ENCODE measurements at regions not wholly inside any gene's neighbourhood (a gene's known extent, or its start where the extent isn't known, plus 50 kb on each side); places are given as distances from the start of the nearest gene placed in this dataset.

DNA sequence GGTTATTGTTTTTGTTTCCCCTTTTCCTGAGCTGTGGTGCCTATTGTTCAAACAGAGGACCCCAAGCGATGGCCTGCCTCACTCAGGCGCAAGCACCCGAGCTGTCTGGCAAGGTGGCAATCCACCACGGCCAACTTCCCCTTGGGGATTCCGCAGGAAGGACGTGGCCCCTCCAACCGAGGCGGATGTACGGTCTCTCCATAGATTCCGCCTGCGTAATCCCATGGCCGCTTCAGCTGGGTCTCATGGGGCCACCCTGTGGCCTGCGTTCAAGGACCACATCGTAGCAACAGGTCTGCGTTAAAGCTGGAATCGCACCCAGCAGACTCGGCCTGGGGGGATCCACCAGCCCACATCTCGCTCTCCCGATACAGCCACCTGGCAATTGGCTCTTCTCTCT, 79.9 kb downstream of the CEBPB start:
- no peak for DNase-seq
- in situ Hi-C loops (cut with MboI; ENCODE audit: low sequenced_read_pairs in 4 of 4) (loop anchor here in 1 of 4 donors (10.0 kb wide), 1 partner anchor 76 kb away; the partner anchor contains the start of gene CEBPB), intact Hi-C loops (cut with DNase I; ENCODE audit: low total_unique reads) (no loop called here)
- Histone ChIP-seq H3K36me3 (no peaks in the 10 kb centered on the region), H3K4me3 (no peak overlapping the region), H3K9me3 (no peaks in the 10 kb centered on the region), H3K27me3 (no peaks in the 10 kb centered on the region), H3K27ac (no peak overlapping the region), H3K4me1 (peaks cover 16 to 18% of the 10 kb centered on the region in 2 donors)
- TF ChIP-seq POLR2A (IDR thresholded peaks at IDR 0.05), result no peak
- TF ChIP-seq, protein P1, sequence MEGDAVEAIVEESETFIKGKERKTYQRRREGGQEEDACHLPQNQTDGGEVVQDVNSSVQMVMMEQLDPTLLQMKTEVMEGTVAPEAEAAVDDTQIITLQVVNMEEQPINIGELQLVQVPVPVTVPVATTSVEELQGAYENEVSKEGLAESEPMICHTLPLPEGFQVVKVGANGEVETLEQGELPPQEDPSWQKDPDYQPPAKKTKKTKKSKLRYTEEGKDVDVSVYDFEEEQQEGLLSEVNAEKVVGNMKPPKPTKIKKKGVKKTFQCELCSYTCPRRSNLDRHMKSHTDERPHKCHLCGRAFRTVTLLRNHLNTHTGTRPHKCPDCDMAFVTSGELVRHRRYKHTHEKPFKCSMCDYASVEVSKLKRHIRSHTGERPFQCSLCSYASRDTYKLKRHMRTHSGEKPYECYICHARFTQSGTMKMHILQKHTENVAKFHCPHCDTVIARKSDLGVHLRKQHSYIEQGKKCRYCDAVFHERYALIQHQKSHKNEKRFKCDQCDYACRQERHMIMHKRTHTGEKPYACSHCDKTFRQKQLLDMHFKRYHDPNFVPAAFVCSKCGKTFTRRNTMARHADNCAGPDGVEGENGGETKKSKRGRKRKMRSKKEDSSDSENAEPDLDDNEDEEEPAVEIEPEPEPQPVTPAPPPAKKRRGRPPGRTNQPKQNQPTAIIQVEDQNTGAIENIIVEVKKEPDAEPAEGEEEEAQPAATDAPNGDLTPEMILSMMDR (IDR thresholded peaks at IDR 0.05 in 4 of 5, conservative IDR thresholded peaks at IDR 0.05 in 1 of 5), result no peak
- ATAC-seq, result no peak

DNA sequence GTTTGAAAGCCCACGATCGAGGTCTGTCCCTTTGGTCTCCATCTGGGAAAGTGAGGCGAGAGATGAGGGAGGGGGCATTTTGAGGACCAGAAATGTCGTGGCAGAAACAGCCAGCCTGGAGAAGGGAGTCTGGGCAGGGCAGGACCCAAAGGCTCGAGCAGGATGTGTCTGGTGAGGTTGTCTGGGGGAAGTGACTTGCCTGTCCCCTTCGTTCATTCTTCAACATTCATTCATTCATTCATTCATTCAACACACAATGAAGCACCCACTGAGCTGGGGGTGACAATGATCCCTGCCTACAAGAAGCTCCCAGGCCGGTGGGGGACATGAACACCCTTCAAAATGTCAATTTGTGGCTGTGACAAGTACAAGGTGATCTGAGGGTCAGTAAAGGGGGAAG, 80.5 kb downstream of the CEBPB start:
- no peak for DNase-seq
- no peak overlapping the region for H3K4me3 ChIP-seq
- no peaks in the 10 kb centered on the region for H3K27me3 ChIP-seq
- peaks cover 16 to 18% of the 10 kb centered on the region in 2 donors for H3K4me1 ChIP-seq
- no peaks in the 10 kb centered on the region for H3K9me3 ChIP-seq
- no peak for TF ChIP-seq POLR2A (IDR thresholded peaks at IDR 0.05)
- TF ChIP-seq, protein P1 (IDR thresholded peaks at IDR 0.05 in 4 of 5, conservative IDR thresholded peaks at IDR 0.05 in 1 of 5), result no peak
- peak overlapping the region in 1 of 4 donors; percentile 33 for H3K27ac ChIP-seq
- no peaks in the 10 kb centered on the region for H3K36me3 ChIP-seq
- intact Hi-C loops (cut with DNase I; ENCODE audit: low total_unique reads), result no loop called here
- in situ Hi-C loops (cut with MboI; ENCODE audit: low sequenced_read_pairs in 4 of 4), result loop anchor here in 1 of 4 donors (10.0 kb wide), 1 partner anchor 76 kb away; the partner anchor contains the start of gene CEBPB
- ATAC-seq, result no peak

DNA sequence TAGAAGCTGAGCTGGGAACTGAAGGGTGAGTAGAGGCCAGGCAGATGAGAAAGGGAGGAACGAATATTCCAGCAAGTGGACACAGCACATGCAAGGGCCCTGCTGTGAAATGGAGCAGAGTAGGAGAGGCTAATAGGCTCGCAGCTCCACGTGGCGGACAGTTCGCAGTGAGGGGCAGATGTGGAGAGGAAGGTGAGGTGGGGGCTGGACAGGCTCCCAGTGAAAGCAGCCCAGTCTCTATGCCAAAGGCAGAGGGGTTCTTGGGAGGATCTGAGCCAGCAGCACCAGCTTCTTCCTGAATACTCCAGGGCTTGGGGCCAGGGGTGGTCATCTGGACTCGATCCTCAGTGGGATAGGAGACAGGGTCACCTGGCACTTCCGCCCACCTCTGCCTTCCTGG, 81.0 kb downstream of the CEBPB start:
- no peaks in the 10 kb centered on the region for H3K27me3 ChIP-seq
- no peaks in the 10 kb centered on the region for H3K9me3 ChIP-seq
- ATAC-seq (no peak), DNase-seq (no peak)
- TF ChIP-seq, protein P1 (IDR thresholded peaks at IDR 0.05 in 4 of 5, conservative IDR thresholded peaks at IDR 0.05 in 1 of 5), result no peak
- no peak for TF ChIP-seq POLR2A (IDR thresholded peaks at IDR 0.05)
- in situ Hi-C loops (cut with MboI; ENCODE audit: low sequenced_read_pairs in 4 of 4), result loop anchor here in 1 of 4 donors (10.0 kb wide), 1 partner anchor 77 kb away; the partner anchor contains the start of gene CEBPB
- H3K36me3 ChIP-seq, result no peaks in the 10 kb centered on the region
- intact Hi-C loops (cut with DNase I; ENCODE audit: low total_unique reads), result no loop called here
- H3K4me1 ChIP-seq, result peaks cover 16 to 18% of the 10 kb centered on the region in 2 donors
- H3K27ac ChIP-seq, result peak overlapping the region in 1 of 4 donors; percentile 33
- H3K4me3 ChIP-seq, result no peak overlapping the region

DNA sequence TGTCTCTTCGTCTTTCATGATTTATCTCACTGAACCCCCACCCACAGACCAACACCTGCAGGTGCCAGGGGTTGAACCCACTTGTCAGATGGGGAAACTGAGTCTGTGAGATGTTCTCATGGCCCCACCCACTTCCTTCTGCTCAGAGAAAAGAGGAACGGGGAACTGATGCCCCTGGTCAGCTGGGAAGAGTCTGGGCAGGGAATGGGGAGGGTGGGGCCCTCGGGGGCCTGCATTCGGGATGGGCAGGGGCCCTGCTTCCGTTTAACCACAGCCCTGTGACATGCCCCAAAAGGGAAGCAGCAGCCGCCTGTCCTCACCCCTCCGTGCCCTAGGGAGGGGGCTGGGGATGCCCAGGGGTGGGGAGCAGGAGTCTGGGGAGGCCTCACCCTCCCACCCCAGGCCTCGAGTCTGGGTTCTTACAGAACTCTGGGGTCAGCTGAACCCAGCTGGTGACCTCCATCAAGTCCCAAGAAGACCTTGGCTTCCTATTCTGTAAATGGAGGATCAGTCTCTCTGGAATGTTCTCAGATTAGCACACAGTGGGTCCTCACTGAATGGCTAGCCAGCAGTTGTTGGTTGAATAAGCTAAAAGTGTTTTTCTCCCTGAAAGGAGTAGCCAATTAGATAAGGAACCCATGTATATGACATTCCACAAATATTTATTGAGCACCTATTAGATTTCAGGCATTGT, 81.5 kb downstream of the CEBPB start:
- ATAC-seq (no peak), DNase-seq (peak in 1 of 2 donors; percentile 58)
- peaks cover 19% of the 10 kb centered on the region in 2 donors for H3K4me1 ChIP-seq
- intact Hi-C loops (cut with DNase I; ENCODE audit: low total_unique reads), result no loop called here
- no peaks in the 10 kb centered on the region for H3K27me3 ChIP-seq
- no peak for TF ChIP-seq POLR2A (IDR thresholded peaks at IDR 0.05)
- TF ChIP-seq, protein P1 (IDR thresholded peaks at IDR 0.05 in 4 of 5, conservative IDR thresholded peaks at IDR 0.05 in 1 of 5), result no peak
- peak overlapping the region in 3 of 4 donors; percentile 82 to 96 (median 87) for H3K27ac ChIP-seq
- H3K9me3 ChIP-seq, result no peaks in the 10 kb centered on the region
- in situ Hi-C loops (cut with MboI; ENCODE audit: low sequenced_read_pairs in 4 of 4), result loop anchor here in 1 of 4 donors (10.0 kb wide), 1 partner anchor 77 kb away; the partner anchor contains the start of gene CEBPB
- H3K4me3 ChIP-seq, result no peak overlapping the region
- H3K36me3 ChIP-seq, result no peaks in the 10 kb centered on the region

Measured in gastrocnemius medialis (tissue), 4 donors.